ENCODE measurements at regions not wholly inside any gene's neighbourhood (a gene's known extent, or its start where the extent isn't known, plus 50 kb on each side); places are given as distances from the start of the nearest gene placed in this dataset.

- no peaks in the 10 kb centered on the region for H3K36me3 ChIP-seq
- H3K9me3 ChIP-seq = no peaks in the 10 kb centered on the region
- H3K4me1 ChIP-seq = no peaks in the 10 kb centered on the region
- DNase-seq = no peak
- no peaks in the 10 kb centered on the region for H3K27me3 ChIP-seq (replicated peaks in 1 of 7)
- TF ChIP-seq POLR2A (IDR thresholded peaks at IDR 0.05) (no peak), CTCF (IDR thresholded peaks at IDR 0.05 in 8 of 11, conservative IDR thresholded peaks at IDR 0.05 in 3 of 11) (no peak), POLR2AphosphoS5 (IDR thresholded peaks at IDR 0.05) (no peak)
- intact Hi-C loops (cut with DNase I; ENCODE audit: low total_unique reads) = no loop called here
- H3K4me3 ChIP-seq = no peak overlapping the region
- H3K27ac ChIP-seq = no peak overlapping the region
- 90 to 97% (median 92%) methylated on average over 2 of the region's 2 CpGs for WGBS, 5 donors
Measured at GRCh38 chr3:66622756-66623457, 122.1 kb upstream of the LRIG1 start.

DNA sequence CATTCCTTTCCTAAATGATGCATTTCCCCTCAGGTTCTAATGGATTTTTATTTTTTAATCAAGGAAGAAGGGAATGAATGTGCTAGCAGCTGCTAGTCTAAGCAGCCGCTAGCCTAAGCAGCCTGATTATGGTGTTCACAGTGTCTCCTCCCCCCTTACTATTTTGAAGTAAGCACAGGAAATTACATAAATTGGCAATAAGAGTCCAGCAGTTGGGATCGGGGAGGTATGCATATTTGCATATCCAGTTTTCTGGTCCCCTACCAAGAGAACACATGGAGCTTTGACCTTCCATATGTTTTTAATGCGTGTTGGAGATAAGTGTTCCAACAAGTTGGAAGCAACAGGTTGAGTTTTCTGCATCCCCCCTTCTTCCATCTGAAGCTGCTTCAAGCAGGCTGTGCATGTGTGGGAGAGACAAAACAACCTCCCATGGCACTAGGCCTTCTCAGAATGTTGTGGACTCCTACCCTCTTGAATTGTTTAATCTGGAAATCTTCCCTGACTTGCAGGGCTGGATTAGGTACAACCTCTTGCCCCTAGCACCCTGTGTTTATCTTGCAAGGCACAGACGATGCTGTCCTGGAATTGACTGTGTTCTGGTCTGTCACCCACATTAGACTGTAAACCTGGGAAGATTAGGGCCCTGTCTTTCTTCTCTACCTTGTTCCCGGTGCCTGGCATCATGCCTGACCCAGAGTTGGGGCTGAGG lies 124.8 kb upstream of the LRIG1 start:
- Histone ChIP-seq H3K27ac (no peak overlapping the region), H3K9me3 (no peaks in the 10 kb centered on the region), H3K4me3 (no peak overlapping the region), H3K36me3 (no peaks in the 10 kb centered on the region), H3K4me1 (no peaks in the 10 kb centered on the region), H3K27me3 (replicated peaks in 1 of 7) (no peaks in the 10 kb centered on the region)
- intact Hi-C loops (cut with DNase I; ENCODE audit: low total_unique reads) = no loop called here
- TF ChIP-seq POLR2AphosphoS5 (IDR thresholded peaks at IDR 0.05) = no peak
- TF ChIP-seq POLR2A (IDR thresholded peaks at IDR 0.05) = no peak
- no peak for TF ChIP-seq CTCF (IDR thresholded peaks at IDR 0.05 in 8 of 11, conservative IDR thresholded peaks at IDR 0.05 in 3 of 11)
- 61 to 79% (median 72%) methylated on average over 5 of the region's 5 CpGs for WGBS, 5 donors
- DNase-seq = no peak

GRCh38 chr3:66629150-66629981 lies 128.5 kb upstream of the LRIG1 start:
- no peak overlapping the region for H3K27ac ChIP-seq
- no peaks in the 10 kb centered on the region for H3K36me3 ChIP-seq
- intact Hi-C loops (cut with DNase I; ENCODE audit: low total_unique reads) = no loop called here
- no peak for DNase-seq
- peaks cover 0 to 1% (median 0%) of the 10 kb centered on the region in 7 donors for H3K27me3 ChIP-seq (replicated peaks in 1 of 7)
- TF ChIP-seq CTCF (IDR thresholded peaks at IDR 0.05 in 8 of 11, conservative IDR thresholded peaks at IDR 0.05 in 3 of 11) (no peak), POLR2AphosphoS5 (IDR thresholded peaks at IDR 0.05) (no peak), POLR2A (IDR thresholded peaks at IDR 0.05) (no peak)
- 70 to 78% (median 71%) methylated on average over 8 of the region's 8 CpGs for WGBS, 5 donors
- no peaks in the 10 kb centered on the region for H3K9me3 ChIP-seq
- H3K4me3 ChIP-seq = no peak overlapping the region
- H3K4me1 ChIP-seq = no peaks in the 10 kb centered on the region

DNA sequence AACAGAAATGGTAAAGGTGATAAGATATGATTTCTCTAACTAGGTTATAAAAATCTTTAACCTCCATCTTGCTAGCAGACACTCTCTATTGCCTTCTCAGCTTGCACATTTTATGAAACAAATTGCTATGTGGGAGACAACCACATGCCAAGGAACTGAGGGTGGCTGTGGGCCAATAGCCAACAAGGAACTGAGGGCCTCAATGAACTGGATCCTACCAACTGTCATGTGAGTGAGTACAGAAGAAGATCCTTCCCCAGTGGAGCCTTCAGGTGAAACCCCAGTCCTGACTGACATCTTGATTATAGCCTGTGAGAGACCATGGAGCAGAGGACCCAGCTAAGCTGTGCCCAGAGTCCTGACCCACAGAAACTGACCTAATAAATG lies 129.2 kb upstream of the LRIG1 start:
- no peak overlapping the region for H3K4me3 ChIP-seq
- intact Hi-C loops (cut with DNase I; ENCODE audit: low total_unique reads) = no loop called here
- no peaks in the 10 kb centered on the region for H3K9me3 ChIP-seq
- no peak overlapping the region for H3K27ac ChIP-seq
- H3K4me1 ChIP-seq = no peaks in the 10 kb centered on the region
- TF ChIP-seq POLR2AphosphoS5 (IDR thresholded peaks at IDR 0.05) (no peak), CTCF (IDR thresholded peaks at IDR 0.05 in 8 of 11, conservative IDR thresholded peaks at IDR 0.05 in 3 of 11) (no peak), POLR2A (IDR thresholded peaks at IDR 0.05) (no peak)
- DNase-seq = no peak
- peaks cover 0 to 7% (median 0%) of the 10 kb centered on the region in 7 donors for H3K27me3 ChIP-seq (replicated peaks in 1 of 7)
- no peaks in the 10 kb centered on the region for H3K36me3 ChIP-seq

All from spleen (tissue), 11 donors.